Aorta (tissue), 5 donors: ENCODE measurements at regions not wholly inside any gene's neighbourhood (a gene's known extent, or its start where the extent isn't known, plus 50 kb on each side); places are given as distances from the start of the nearest gene placed in this dataset.

Source experiments
- ATAC-seq: fragments of 200-7000 bp; cut with Tn5 transposase; one replicate; pipeline ENCODE4 v1.9.1; 2022; ENCODE audit warnings: moderate library complexity; ENCODE audit not compliant: low FRiP score
- DNase-seq, 2 donors: peaks; one replicate each; pipeline ENCODE4 v3.0.0-alpha.2; 2020
- H3K27ac ChIP-seq, 2 donors: one replicate each; pipeline ENCODE4 v1.5.1; 2013; ENCODE audit warnings: low read length in 2 of 2, mild to moderate bottlenecking in 2 of 2, moderate library complexity in 2 of 2, control low read depth in 1 of 2, inconsistent platforms in 1 of 2, low read depth in 1 of 2
- H3K27me3 ChIP-seq, 2 donors: one replicate each; pipeline ENCODE4 v1.6.1; 2013; ENCODE audit warnings: control low read depth in 1 of 2, low read length in 1 of 2, mild to moderate bottlenecking in 1 of 2, moderate library complexity in 1 of 2; ENCODE audit not compliant: insufficient read depth in 2 of 2, control insufficient read depth in 1 of 2
- H3K36me3 ChIP-seq, 2 donors: one replicate each; pipeline ENCODE4 v1.6.1; 2013; ENCODE audit warnings: control low read depth in 1 of 2, low read length in 1 of 2, mild to moderate bottlenecking in 1 of 2; ENCODE audit not compliant: insufficient read depth in 2 of 2, control insufficient read depth in 1 of 2
- H3K4me1 ChIP-seq, 2 donors: one replicate each; pipeline ENCODE4 v1.6.1; 2013; ENCODE audit warnings: low read length in 2 of 2, control low read depth in 1 of 2, mild to moderate bottlenecking in 1 of 2, moderate library complexity in 1 of 2; ENCODE audit not compliant: insufficient read depth in 2 of 2, control insufficient read depth in 1 of 2
- H3K4me3 ChIP-seq, 2 donors: one replicate each; pipeline ENCODE4 v1.5.1; 2013; ENCODE audit warnings: low read length in 2 of 2, control low read depth in 1 of 2, mild to moderate bottlenecking in 1 of 2
- H3K9me3 ChIP-seq: one replicate; pipeline ENCODE4 v1.6.1; 2013; ENCODE audit warnings: mild to moderate bottlenecking, low read length; ENCODE audit not compliant: control insufficient read depth
- WGBS, 2 donors: extraction: QIAGEN DNeasy Blood & Tissue Kit; methylation state at CpG; one replicate each; pipeline ENCODE4 v1.1.7; 2013; 5-methylcytosine and 5-hydroxymethylcytosine counted together
- intact Hi-C, 2 donors: fragments of 100-400 bp; cut with DNase I; formaldehyde crosslinking; loops; one replicate each; pipeline versions ENCODE4 v1.14.2 to v1.15.0; 2022
- donor health status: healthy with polysubstance abuse.
- donor health status: Bipolar disorder and iron deficiency.
- donor health status: DM: no; HTN: no; CAD: no.
- donor health status: DM: no; HTN: no; CAD: no.
- donor health status: DM: yes; HTN: yes; CAD: no.

- H3K9me3 ChIP-seq = no peaks in the 10 kb centered on the region
- WGBS, 2 donors = 58 to 73% methylated on average over 1 of the region's 1 CpG
- no peak overlapping the region for H3K4me3 ChIP-seq
- no peak overlapping the region for H3K27ac ChIP-seq
- peaks cover 1 to 4% of the 10 kb centered on the region in 2 donors for H3K4me1 ChIP-seq
- DNase-seq = no peak
- intact Hi-C loops = no loop called here
- no peak for ATAC-seq
- H3K27me3 ChIP-seq = no peaks in the 10 kb centered on the region
- H3K36me3 ChIP-seq = no peaks in the 10 kb centered on the region
Observed at GRCh38 chr2:144219979-144220378, 299.9 kb downstream of the ZEB2 start.

- no peak for DNase-seq
- 77 to 78% methylated on average over 5 of the region's 5 CpGs for WGBS, 2 donors
- intact Hi-C loops = no loop called here
- Histone ChIP-seq H3K4me1 (peaks cover 1 to 4% of the 10 kb centered on the region in 2 donors), H3K4me3 (no peak overlapping the region), H3K9me3 (no peaks in the 10 kb centered on the region), H3K27me3 (no peaks in the 10 kb centered on the region), H3K36me3 (no peaks in the 10 kb centered on the region), H3K27ac (no peak overlapping the region)
- no peak for ATAC-seq
Observed at GRCh38 chr2:144217853-144218633, 301.9 kb downstream of the ZEB2 start.

GRCh38 chr2:144215701-144216675, 303.9 kb downstream of the ZEB2 start:
- Histone ChIP-seq H3K27me3 (no peaks in the 10 kb centered on the region), H3K36me3 (no peaks in the 10 kb centered on the region), H3K4me3 (no peak overlapping the region), H3K4me1 (peaks cover 1 to 4% of the 10 kb centered on the region in 2 donors), H3K9me3 (no peaks in the 10 kb centered on the region), H3K27ac (no peak overlapping the region)
- DNase-seq = no peak
- 69% methylated on average over 2 of the region's 2 CpGs for WGBS, 2 donors
- no peak for ATAC-seq
- intact Hi-C loops = no loop called here

GRCh38 chr2:144215207-144215606, 304.7 kb downstream of the ZEB2 start:
- ATAC-seq = no peak
- WGBS, 2 donors = 95 to 97% methylated on average over 1 of the region's 1 CpG
- intact Hi-C loops = no loop called here

GRCh38 chr2:144213797-144214196, 306.1 kb downstream of the ZEB2 start:
- H3K27me3 ChIP-seq = no peaks in the 10 kb centered on the region
- intact Hi-C loops = no loop called here
- H3K36me3 ChIP-seq = no peaks in the 10 kb centered on the region
- no peak overlapping the region for H3K4me3 ChIP-seq
- DNase-seq = no peak
- 97% methylated on average over 2 of the region's 2 CpGs for WGBS, 2 donors
- no peaks in the 10 kb centered on the region for H3K9me3 ChIP-seq
- H3K4me1 ChIP-seq = peaks cover 1 to 4% of the 10 kb centered on the region in 2 donors
- H3K27ac ChIP-seq = no peak overlapping the region
- no peak for ATAC-seq

More at GRCh38 chr2:144215207-144215606, 304.7 kb downstream of the ZEB2 start:
- no peak for DNase-seq
- Histone ChIP-seq H3K27ac (no peak overlapping the region), H3K4me3 (no peak overlapping the region), H3K27me3 (no peaks in the 10 kb centered on the region), H3K36me3 (no peaks in the 10 kb centered on the region), H3K4me1 (peaks cover 1 to 4% of the 10 kb centered on the region in 2 donors), H3K9me3 (no peaks in the 10 kb centered on the region)

GRCh38 chr2:144211826-144212225, 308.1 kb downstream of the ZEB2 start:
- no peak for DNase-seq
- Histone ChIP-seq H3K9me3 (no peaks in the 10 kb centered on the region), H3K4me1 (peaks cover 1 to 2% of the 10 kb centered on the region in 2 donors), H3K36me3 (peaks cover 0 to 2% of the 10 kb centered on the region in 2 donors), H3K27me3 (no peaks in the 10 kb centered on the region), H3K4me3 (no peak overlapping the region), H3K27ac (no peak overlapping the region)
- no peak for ATAC-seq
- intact Hi-C loops = no loop called here
- WGBS, 2 donors = 95 to 98% methylated on average over 4 of the region's 4 CpGs

- Histone ChIP-seq H3K27ac (no peak overlapping the region), H3K4me1 (peaks cover 0 to 2% of the 10 kb centered on the region in 2 donors), H3K27me3 (no peaks in the 10 kb centered on the region), H3K4me3 (no peak overlapping the region), H3K9me3 (no peaks in the 10 kb centered on the region), H3K36me3 (peaks cover 0 to 2% of the 10 kb centered on the region in 2 donors)
- ATAC-seq (no peak), DNase-seq (no peak)
- intact Hi-C loops = no loop called here
- 93 to 95% methylated on average over 4 of the region's 4 CpGs for WGBS, 2 donors
Observed at GRCh38 chr2:144211065-144211464, 308.9 kb downstream of the ZEB2 start.

GRCh38 chr2:144210076-144210475, 309.8 kb downstream of the ZEB2 start:
- H3K27ac ChIP-seq = no peak overlapping the region
- no peaks in the 10 kb centered on the region for H3K27me3 ChIP-seq
- WGBS, 2 donors = 96 to 98% methylated on average over 2 of the region's 2 CpGs
- peaks cover 0 to 2% of the 10 kb centered on the region in 2 donors for H3K36me3 ChIP-seq
- no peak for DNase-seq
- intact Hi-C loops = no loop called here
- no peaks in the 10 kb centered on the region for H3K4me1 ChIP-seq
- no peak overlapping the region for H3K4me3 ChIP-seq
- ATAC-seq = no peak
- no peaks in the 10 kb centered on the region for H3K9me3 ChIP-seq
